ENCODE measurements at regions not wholly inside any gene's neighbourhood (a gene's known extent, or its start where the extent isn't known, plus 50 kb on each side); places are given as distances from the start of the nearest gene placed in this dataset.

DNA sequence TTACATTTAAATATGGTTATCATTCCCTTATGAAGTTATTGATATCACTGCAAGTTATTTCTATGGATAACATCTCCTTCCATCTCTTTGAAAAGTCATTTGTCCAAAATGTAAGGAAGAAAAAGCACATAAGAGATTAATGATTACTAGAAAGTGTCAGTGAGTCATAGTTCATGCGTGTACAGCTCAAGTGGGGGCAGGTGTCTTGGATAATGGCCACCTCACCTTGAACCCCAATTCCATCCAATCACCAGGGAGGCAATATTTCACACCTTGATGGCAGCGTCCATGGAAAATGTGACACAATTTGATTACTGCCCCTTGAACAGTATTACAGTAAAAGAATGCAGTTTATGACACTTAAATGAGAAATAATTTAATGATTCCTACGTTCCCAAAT lies 358.3 kb upstream of the SOX9 start:
- intact Hi-C loops (cut with micrococcal nuclease; ENCODE audit: unreplicated experiment) = loop anchor here (5.0 to 10.0 kb wide), 3 partner anchors 355 to 645 kb away; no protein-coding TSS in a partner anchor
- Mint-ChIP-seq H3K27ac (ENCODE audit: unreplicated experiment) (no peak overlapping the region), H3K27me3 (ENCODE audit: unreplicated experiment) (no peaks in the 10 kb centered on the region), H3K4me1 (ENCODE audit: low read depth, unreplicated experiment) (peaks cover 9% of the 10 kb centered on the region), H3K36me3 (ENCODE audit: insufficient read depth, unreplicated experiment) (no peaks in the 10 kb centered on the region), H3K9me3 (ENCODE audit: low read depth, unreplicated experiment) (no peaks in the 10 kb centered on the region), H3K4me3 (ENCODE audit: low read depth, unreplicated experiment) (no peak overlapping the region)
- no TSS peak for BruUV-seq (replicated peaks)
- CTCF ChIA-PET = no interaction called here
- TF ChIP-seq, protein P1, sequence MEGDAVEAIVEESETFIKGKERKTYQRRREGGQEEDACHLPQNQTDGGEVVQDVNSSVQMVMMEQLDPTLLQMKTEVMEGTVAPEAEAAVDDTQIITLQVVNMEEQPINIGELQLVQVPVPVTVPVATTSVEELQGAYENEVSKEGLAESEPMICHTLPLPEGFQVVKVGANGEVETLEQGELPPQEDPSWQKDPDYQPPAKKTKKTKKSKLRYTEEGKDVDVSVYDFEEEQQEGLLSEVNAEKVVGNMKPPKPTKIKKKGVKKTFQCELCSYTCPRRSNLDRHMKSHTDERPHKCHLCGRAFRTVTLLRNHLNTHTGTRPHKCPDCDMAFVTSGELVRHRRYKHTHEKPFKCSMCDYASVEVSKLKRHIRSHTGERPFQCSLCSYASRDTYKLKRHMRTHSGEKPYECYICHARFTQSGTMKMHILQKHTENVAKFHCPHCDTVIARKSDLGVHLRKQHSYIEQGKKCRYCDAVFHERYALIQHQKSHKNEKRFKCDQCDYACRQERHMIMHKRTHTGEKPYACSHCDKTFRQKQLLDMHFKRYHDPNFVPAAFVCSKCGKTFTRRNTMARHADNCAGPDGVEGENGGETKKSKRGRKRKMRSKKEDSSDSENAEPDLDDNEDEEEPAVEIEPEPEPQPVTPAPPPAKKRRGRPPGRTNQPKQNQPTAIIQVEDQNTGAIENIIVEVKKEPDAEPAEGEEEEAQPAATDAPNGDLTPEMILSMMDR (IDR thresholded peaks at IDR 0.05; ENCODE audit: unreplicated experiment) = no peak
- no peak for DNase-seq

- Mint-ChIP-seq H3K4me1 (ENCODE audit: low read depth, unreplicated experiment) (peaks cover 9% of the 10 kb centered on the region), H3K9me3 (ENCODE audit: low read depth, unreplicated experiment) (no peaks in the 10 kb centered on the region), H3K27ac (ENCODE audit: unreplicated experiment) (no peak overlapping the region), H3K27me3 (ENCODE audit: unreplicated experiment) (no peaks in the 10 kb centered on the region), H3K4me3 (ENCODE audit: low read depth, unreplicated experiment) (no peak overlapping the region), H3K36me3 (ENCODE audit: insufficient read depth, unreplicated experiment) (no peaks in the 10 kb centered on the region)
- TF ChIP-seq, protein P1 (IDR thresholded peaks at IDR 0.05; ENCODE audit: unreplicated experiment) = peak; percentile 52
- CTCF ChIA-PET = no interaction called here
- DNase-seq = peak; percentile 43
- intact Hi-C loops (cut with micrococcal nuclease; ENCODE audit: unreplicated experiment) = loop anchor here (5.0 to 10.0 kb wide), 3 partner anchors 353 to 647 kb away; no protein-coding TSS in a partner anchor
- no TSS peak for BruUV-seq (replicated peaks)
Measured at GRCh38 chr17:71764505-71764904, 356.3 kb upstream of the SOX9 start.

GRCh38 chr17:71765437-71765836 lies 355.4 kb upstream of the SOX9 start:
- TF ChIP-seq, protein P1 (IDR thresholded peaks at IDR 0.05; ENCODE audit: unreplicated experiment) = no peak
- no peak for DNase-seq
- Mint-ChIP-seq H3K27me3 (ENCODE audit: unreplicated experiment) (no peaks in the 10 kb centered on the region), H3K9me3 (ENCODE audit: low read depth, unreplicated experiment) (no peaks in the 10 kb centered on the region), H3K4me1 (ENCODE audit: low read depth, unreplicated experiment) (peaks cover 2% of the 10 kb centered on the region), H3K4me3 (ENCODE audit: low read depth, unreplicated experiment) (no peak overlapping the region), H3K36me3 (ENCODE audit: insufficient read depth, unreplicated experiment) (no peaks in the 10 kb centered on the region), H3K27ac (ENCODE audit: unreplicated experiment) (no peak overlapping the region)
- CTCF ChIA-PET = no interaction called here
- BruUV-seq (replicated peaks) = no TSS peak
- intact Hi-C loops (cut with micrococcal nuclease; ENCODE audit: unreplicated experiment) = loop anchor here (10.0 kb wide), 1 partner anchor 531 kb away; no protein-coding TSS in a partner anchor

- TF ChIP-seq, protein P1 (IDR thresholded peaks at IDR 0.05; ENCODE audit: unreplicated experiment) = no peak
- no peaks in the 10 kb centered on the region for H3K36me3 Mint-ChIP-seq (ENCODE audit: insufficient read depth, unreplicated experiment)
- no TSS peak for BruUV-seq (replicated peaks)
- CTCF ChIA-PET = no interaction called here
- no peak for DNase-seq
- peaks cover 2% of the 10 kb centered on the region for H3K9me3 Mint-ChIP-seq (ENCODE audit: low read depth, unreplicated experiment)
- H3K27ac Mint-ChIP-seq (ENCODE audit: unreplicated experiment) = no peak overlapping the region
- no peaks in the 10 kb centered on the region for H3K4me1 Mint-ChIP-seq (ENCODE audit: low read depth, unreplicated experiment)
- H3K4me3 Mint-ChIP-seq (ENCODE audit: low read depth, unreplicated experiment) = no peak overlapping the region
- H3K27me3 Mint-ChIP-seq (ENCODE audit: unreplicated experiment) = no peaks in the 10 kb centered on the region
- intact Hi-C loops (cut with micrococcal nuclease; ENCODE audit: unreplicated experiment) = loop anchor here (10.0 kb wide), 1 partner anchor 535 kb away; no protein-coding TSS in a partner anchor
Measured at GRCh38 chr17:71769850-71770249, 351.0 kb upstream of the SOX9 start.
